ENCODE measurements at regions not wholly inside any gene's neighbourhood (a gene's known extent, or its start where the extent isn't known, plus 50 kb on each side); places are given as distances from the start of the nearest gene placed in this dataset.
"Not testable (repeated sequence)": the region's sequence is repeated elsewhere in the genome, so short reads cannot be mapped to it uniquely, and the experiment has no call there.

DNA sequence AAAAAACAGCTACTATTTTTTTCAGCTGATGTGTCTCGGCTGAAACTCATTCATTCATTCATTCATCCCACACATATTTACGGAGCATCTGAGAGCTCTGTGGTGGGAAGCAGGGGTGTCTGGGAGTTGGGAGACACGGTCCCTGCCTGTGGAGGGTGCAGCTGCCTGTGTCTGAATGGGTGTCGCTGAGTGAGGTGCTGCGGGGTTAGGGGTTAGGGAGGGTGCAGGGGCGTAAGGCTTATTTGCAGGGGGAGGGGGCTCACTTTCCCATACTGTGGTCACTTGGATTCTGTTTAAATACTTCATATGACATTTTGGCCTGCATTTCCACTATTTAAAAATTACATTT lies 89.4 kb upstream of the ASB18 start:
- Mint-ChIP-seq H3K27ac (ENCODE audit: unreplicated experiment) (no peak overlapping the region), H3K27me3 (ENCODE audit: low read depth) (no peaks in the 10 kb centered on the region), H3K9me3 (ENCODE audit: low read depth) (no peaks in the 10 kb centered on the region), H3K36me3 (ENCODE audit: low read depth) (no peaks in the 10 kb centered on the region), H3K4me1 (ENCODE audit: low read depth) (peaks cover 5% of the 10 kb centered on the region), H3K4me3 (ENCODE audit: unreplicated experiment) (no peak overlapping the region)
- TF ChIP-seq, protein P1, sequence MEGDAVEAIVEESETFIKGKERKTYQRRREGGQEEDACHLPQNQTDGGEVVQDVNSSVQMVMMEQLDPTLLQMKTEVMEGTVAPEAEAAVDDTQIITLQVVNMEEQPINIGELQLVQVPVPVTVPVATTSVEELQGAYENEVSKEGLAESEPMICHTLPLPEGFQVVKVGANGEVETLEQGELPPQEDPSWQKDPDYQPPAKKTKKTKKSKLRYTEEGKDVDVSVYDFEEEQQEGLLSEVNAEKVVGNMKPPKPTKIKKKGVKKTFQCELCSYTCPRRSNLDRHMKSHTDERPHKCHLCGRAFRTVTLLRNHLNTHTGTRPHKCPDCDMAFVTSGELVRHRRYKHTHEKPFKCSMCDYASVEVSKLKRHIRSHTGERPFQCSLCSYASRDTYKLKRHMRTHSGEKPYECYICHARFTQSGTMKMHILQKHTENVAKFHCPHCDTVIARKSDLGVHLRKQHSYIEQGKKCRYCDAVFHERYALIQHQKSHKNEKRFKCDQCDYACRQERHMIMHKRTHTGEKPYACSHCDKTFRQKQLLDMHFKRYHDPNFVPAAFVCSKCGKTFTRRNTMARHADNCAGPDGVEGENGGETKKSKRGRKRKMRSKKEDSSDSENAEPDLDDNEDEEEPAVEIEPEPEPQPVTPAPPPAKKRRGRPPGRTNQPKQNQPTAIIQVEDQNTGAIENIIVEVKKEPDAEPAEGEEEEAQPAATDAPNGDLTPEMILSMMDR (IDR thresholded peaks at IDR 0.05), result no peak
- DNase-seq (ENCODE audit: low spot score), result no peak

DNA sequence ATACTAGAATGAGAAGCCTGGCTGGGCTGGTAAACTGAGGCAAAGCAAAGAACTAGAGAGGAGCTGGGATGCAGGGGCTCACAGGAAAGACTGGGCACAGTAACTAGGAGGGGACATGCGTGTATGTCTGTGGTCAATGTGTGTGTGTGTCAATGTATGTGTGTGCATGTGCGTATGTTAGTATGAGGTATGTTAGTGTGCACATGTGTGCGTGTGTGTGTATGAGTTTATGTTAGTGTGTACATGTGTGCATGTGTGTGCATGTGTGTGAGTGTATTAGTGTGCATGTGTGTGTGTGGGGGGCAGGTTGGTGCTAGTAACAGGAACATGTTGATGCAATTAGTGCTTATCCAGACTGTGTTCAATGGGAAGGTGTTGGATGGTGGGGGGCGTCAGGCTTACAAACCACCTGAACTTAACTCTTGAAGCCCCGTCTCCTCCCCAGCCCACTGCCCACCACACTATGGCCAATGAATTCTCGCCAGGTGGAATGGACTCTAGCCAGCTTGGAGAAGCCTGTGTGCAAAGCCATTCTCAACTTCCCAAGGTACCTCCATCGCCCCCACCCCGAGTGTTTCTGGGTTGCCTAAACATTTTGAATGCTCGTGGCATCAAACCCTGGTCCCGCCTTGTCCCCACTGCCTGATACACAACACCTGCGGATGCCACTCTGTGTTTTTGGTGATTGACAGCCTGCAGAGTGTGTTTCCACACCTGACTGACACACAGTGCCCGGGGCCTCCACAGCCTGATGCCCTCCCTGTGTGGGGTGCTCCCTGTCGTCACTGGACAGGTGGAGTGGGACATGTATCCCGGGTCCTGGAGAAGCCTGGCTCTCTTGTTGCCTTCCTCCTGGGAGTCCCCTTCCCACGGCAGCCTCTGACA lies 90.1 kb upstream of the ASB18 start:
- TF ChIP-seq, protein P1 (IDR thresholded peaks at IDR 0.05), result no peak
- Mint-ChIP-seq H3K9me3 (ENCODE audit: low read depth) (no peaks in the 10 kb centered on the region), H3K4me1 (ENCODE audit: low read depth) (peaks cover 5% of the 10 kb centered on the region), H3K27me3 (ENCODE audit: low read depth) (no peaks in the 10 kb centered on the region), H3K4me3 (ENCODE audit: unreplicated experiment) (no peak overlapping the region), H3K36me3 (ENCODE audit: low read depth) (no peaks in the 10 kb centered on the region), H3K27ac (ENCODE audit: unreplicated experiment) (no peak overlapping the region)
- no peak for DNase-seq (ENCODE audit: low spot score)

- H3K4me1 Mint-ChIP-seq (ENCODE audit: low read depth), result peaks cover 5% of the 10 kb centered on the region
- TF ChIP-seq, protein P1 (IDR thresholded peaks at IDR 0.05), result no peak
- DNase-seq (ENCODE audit: low spot score), result no peak
- no peak overlapping the region for H3K27ac Mint-ChIP-seq (ENCODE audit: unreplicated experiment)
- no peaks in the 10 kb centered on the region for H3K27me3 Mint-ChIP-seq (ENCODE audit: low read depth)
- H3K4me3 Mint-ChIP-seq (ENCODE audit: unreplicated experiment), result no peak overlapping the region
- no peaks in the 10 kb centered on the region for H3K9me3 Mint-ChIP-seq (ENCODE audit: low read depth)
- H3K36me3 Mint-ChIP-seq (ENCODE audit: low read depth), result no peaks in the 10 kb centered on the region
Measured at GRCh38 chr2:236354973-236355595, 90.9 kb upstream of the ASB18 start.

DNA sequence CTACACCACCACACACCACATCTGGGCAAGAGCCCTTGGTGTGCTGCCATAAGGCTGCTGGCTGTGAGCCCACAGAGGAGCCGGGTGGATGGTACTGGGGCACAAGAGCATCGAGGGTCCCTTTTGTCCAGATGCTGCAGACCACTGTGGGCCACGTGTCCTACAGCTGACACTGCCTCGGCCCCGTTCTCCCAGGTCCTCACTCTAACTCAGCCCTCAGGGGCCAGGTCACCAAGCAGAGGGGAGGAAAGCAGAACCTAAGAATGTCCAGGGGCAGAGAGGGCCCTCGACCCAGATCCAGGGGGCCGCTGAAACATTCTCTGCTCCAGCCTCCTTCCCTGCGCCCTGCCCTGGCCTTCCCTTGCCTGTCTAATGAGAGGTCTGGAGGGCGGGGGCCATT lies 91.7 kb upstream of the ASB18 start:
- TF ChIP-seq, protein P1 (IDR thresholded peaks at IDR 0.05), result no peak
- Mint-ChIP-seq H3K36me3 (ENCODE audit: low read depth) (no peaks in the 10 kb centered on the region), H3K27me3 (ENCODE audit: low read depth) (no peaks in the 10 kb centered on the region), H3K9me3 (ENCODE audit: low read depth) (no peaks in the 10 kb centered on the region), H3K27ac (ENCODE audit: unreplicated experiment) (no peak overlapping the region), H3K4me1 (ENCODE audit: low read depth) (peaks cover 5% of the 10 kb centered on the region), H3K4me3 (ENCODE audit: unreplicated experiment) (no peak overlapping the region)
- DNase-seq (ENCODE audit: low spot score), result no peak

GRCh38 chr2:236356321-236356720 lies 92.1 kb upstream of the ASB18 start:
- H3K4me1 Mint-ChIP-seq (ENCODE audit: low read depth); H3K36me3 Mint-ChIP-seq (ENCODE audit: low read depth); H3K27ac Mint-ChIP-seq (ENCODE audit: unreplicated experiment); DNase-seq (ENCODE audit: low spot score); H3K27me3 Mint-ChIP-seq (ENCODE audit: low read depth); H3K4me3 Mint-ChIP-seq (ENCODE audit: unreplicated experiment); H3K9me3 Mint-ChIP-seq (ENCODE audit: low read depth): not testable (repeated sequence)

GRCh38 chr2:236358482-236358881 lies 94.3 kb upstream of the ASB18 start:
- not testable (repeated sequence) for H3K27me3 Mint-ChIP-seq (ENCODE audit: low read depth); H3K9me3 Mint-ChIP-seq (ENCODE audit: low read depth); H3K27ac Mint-ChIP-seq (ENCODE audit: unreplicated experiment); H3K36me3 Mint-ChIP-seq (ENCODE audit: low read depth); H3K4me3 Mint-ChIP-seq (ENCODE audit: unreplicated experiment); DNase-seq (ENCODE audit: low spot score); H3K4me1 Mint-ChIP-seq (ENCODE audit: low read depth)
